HT1080 (cell line): ENCODE measurements at regions not wholly inside any gene's neighbourhood (a gene's known extent, or its start where the extent isn't known, plus 50 kb on each side); places are given as distances from the start of the nearest gene placed in this dataset.
A peak's percentile ranks its signal among the peaks of the same experiment; 100 is the strongest.

Experiments used
- DNase-seq: peaks from one replicate; pipeline ENCODE4 v3.0.0-alpha.2; 2015; ENCODE audit warnings: low read depth

DNA sequence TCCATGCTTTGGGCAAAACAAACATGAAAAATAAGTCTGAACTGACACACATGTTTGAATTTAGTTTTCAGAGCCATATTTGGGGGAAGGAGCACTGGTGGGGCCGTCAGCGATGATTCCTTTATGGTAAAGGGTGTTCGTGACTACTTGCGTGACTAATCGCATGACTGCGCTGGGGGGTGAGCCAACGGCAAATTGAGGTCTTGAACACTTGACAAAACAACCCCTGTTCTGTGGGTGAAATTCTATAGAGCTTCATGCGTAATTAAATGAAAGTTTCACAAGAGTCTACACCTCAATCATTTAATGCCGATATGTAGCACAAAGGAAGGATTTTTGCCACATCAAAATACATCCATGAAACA lies 127.5 kb upstream of the CYP1B1 start:
- no peak for DNase-seq

DNA sequence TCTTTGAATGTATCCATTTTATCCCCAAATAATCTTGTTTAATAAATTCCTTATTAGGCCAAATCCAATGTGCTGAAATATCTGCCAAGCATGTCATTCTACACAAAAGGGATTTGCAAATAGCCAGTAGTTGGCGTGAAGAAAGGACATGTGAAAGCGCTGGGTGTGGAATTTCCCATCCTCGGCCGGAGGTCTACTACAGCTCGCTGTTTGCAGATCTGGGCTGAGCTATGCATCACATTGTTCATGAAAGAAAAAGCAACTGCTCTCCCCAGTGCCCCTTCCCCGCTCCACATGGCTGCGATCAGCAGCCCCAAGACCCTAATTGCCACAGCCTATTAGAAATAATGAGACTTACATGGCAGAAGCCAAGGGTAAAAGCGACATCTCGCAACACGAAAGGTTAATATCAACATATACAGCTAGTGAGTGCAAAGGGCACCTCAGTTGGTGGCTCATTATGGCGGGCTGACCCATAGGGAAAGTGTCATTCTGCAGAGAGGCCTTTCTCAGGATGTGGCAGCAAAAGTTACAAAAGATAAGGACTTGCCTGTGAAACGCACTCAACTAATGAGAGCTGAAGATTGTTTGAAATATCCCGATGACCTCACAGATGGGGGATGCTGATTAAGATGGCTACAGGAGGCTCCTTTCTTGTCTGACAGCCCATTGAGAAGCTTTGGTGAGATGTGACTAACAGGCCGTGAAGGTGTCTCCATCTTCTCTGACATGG lies 126.9 kb upstream of the CYP1B1 start:
- no peak for DNase-seq

DNA sequence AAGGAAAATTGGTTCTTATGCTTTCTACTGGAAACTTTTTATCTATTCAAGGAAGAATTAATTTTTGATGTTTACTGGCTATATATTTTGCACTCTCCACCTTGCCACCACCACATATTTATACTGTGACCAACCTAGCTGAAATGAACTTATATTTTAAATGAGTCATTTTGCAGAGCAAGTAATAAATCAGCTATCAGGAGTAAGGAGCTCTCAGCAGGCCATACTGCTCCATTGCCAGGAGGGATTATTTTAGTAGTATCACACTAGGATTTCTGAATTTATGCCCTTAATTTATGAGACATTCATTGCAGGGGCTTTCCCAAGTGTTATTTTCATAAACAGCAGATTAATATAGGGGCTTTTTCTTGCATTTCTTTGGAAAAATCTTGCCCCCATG lies 125.8 kb upstream of the CYP1B1 start:
- no peak for DNase-seq

GRCh38 chr2:38200598-38200997 lies 124.6 kb upstream of the CYP1B1 start:
- DNase-seq, result no peak

DNA sequence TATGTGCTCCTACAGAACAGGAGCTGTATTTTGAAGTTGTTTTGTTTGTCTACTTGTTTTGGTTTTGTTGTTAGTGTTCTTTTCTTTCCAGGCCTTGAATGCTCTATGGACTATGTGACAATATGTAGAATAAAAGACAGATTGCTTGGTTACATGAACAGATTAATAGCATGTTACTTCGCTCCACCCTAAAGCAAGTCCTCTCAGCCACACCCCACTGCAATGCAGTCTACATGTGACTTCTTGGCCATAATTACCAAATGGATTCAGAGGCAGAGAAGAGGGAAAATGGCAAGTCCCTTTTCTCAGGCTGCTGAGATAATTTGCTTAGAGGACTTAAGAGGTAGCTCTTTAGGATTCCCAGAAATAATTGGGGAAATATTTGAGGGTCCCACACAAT lies 123.2 kb upstream of the CYP1B1 start:
- DNase-seq, result no peak

DNA sequence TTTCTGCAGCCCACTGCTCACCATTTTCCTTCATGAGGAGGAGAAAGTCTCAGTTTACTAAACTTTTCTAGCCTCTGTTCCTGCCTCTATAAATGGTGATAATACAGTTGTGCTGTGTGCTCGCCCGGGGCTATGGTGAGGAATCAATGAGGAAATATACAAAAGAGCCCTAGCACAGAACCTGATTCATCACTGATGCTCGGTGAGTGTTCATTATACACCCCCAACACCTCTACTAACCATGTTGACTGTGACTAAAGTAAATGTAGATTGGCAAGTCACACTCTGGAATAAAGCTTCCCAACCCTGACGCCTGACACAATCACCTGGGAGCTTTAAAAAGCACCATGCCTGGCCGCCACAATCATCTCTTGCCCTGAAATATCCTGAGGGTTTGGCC lies 118.8 kb upstream of the CYP1B1 start:
- DNase-seq, result peak; percentile 15

- DNase-seq, result no peak
Observed at GRCh38 chr2:38192976-38193375, 117.0 kb upstream of the CYP1B1 start.

- no peak for DNase-seq
Observed at GRCh38 chr2:38192046-38192445, 116.1 kb upstream of the CYP1B1 start.

DNA sequence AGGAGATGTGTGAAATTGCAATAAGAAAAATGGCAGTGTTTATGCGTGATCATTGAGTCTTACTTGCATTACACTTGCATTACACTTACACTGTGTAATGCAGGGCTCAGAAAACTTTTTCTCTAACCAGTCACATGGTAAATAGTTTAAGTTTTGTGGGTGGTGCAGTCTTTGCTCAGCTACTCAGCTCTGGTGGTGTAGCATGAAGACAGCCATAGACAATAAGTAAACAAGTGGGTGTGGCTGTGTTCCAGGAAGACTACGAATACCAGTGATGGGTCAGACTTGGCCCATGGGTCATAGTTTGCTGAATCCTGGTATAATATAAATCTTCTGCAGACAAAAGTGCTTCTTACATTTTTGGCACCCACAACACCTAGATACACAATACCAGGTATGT lies 115.6 kb upstream of the CYP1B1 start:
- DNase-seq, result no peak

- DNase-seq, result no peak
Observed at GRCh38 chr2:38190542-38191218, 114.7 kb upstream of the CYP1B1 start.

GRCh38 chr2:38187541-38188011 lies 111.6 kb upstream of the CYP1B1 start:
- DNase-seq, result peak; percentile 59

DNA sequence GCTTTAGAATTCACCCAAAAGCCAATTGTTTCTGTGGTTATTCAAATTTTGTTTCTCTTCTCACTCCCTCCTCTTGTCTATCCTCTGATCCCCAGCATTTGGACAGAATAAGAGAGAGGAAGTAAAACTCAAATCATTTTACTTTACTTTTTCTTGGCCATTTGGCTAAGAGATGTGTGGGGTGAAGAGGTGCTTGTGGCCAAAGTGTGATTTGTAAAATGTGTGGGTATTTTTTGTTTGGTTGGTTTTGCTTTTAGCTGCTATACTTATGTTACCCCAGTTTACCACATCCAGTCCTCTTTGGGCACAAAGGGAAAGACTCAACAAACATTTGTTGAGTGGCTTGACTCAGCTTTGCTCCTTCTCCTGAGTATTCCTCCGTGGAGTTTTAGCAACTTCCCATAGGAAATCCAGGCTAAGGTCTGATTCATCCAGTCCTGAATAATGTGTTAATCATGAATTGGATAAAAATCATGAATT lies 109.1 kb upstream of the CYP1B1 start:
- peak; percentile 60 for DNase-seq

- DNase-seq, result no peak
Observed at GRCh38 chr2:38182492-38183003, 106.6 kb upstream of the CYP1B1 start.

- no peak for DNase-seq
Observed at GRCh38 chr2:38181806-38182491, 106.0 kb upstream of the CYP1B1 start.

DNA sequence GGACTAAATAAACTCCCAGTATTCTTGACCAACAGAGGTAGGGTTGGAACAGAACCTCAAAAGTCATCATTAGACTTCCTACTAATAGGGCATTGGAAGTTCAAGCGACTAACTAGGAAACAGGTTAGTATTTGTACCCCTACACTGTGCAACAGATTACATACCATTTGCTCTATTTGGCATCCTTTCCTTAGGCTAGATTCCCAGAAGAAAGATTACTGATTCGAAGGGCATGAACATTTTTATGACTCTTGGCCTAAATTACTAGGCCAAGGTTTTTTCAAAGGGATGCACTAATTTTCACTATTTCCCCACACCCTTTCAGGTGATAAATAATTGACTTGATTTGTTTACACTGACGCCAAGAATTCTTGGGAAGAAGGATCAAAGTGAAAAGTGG lies 104.8 kb upstream of the CYP1B1 start:
- DNase-seq, result no peak

- peak; percentile 79 for DNase-seq
Observed at GRCh38 chr2:38178556-38179419, 102.8 kb upstream of the CYP1B1 start.

- no peak for DNase-seq
Observed at GRCh38 chr2:38178119-38178518, 102.2 kb upstream of the CYP1B1 start.

DNA sequence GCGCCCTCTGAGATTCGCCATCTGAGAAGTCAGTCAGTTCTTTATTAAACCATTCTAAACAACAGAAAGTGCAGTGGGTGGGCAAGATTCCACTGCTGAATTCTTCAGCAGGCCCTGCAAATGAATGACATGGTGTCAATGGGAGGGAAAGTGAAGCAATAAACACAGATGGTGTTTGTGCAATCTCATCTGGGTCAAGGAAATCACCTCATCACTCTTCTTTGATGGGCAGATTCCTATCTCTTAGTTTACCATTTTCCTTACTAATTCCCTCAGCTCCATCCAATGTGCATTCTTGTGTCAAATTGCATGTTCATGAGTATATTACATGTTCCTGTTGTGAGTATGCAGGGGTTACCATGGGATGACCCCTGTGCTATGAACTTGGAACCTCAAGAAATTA lies 100.7 kb upstream of the CYP1B1 start:
- peak; percentile 50 for DNase-seq

DNA sequence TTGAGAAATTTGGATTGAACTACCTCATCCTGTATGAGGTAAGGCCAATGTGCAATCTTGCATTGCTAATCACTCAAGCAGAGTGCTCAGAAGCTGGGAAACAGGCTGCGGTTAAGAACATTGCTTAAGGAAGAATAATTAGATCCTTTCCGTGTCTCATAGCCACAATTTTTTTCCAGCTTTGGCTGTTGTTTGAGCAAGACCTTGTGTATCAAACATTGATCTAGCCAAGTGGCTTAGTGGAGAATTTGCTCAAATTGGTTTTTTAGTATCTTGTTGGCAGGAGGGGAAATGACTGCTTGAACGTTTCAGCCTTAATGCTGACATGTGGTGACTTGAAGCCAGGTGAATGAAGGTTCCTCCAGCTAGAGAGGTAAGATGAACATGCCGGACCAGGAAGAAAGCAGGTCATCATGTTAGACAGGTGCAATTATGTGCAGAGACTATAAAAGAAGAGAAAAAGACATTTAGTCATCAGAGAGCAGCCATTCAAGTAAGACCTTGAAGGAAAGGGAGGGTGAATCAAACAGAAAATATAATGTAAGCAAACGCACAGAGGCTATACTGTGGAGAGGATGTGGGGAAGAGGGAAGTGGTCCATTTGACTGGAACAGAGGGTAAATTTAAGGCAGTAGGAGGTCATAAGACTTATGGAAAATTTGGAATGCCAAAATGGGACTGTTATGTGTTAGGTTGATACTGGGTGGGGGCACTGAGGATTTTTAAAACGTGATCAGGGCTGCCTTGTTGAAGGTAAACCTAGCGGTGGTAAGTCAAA lies 98.9 kb upstream of the CYP1B1 start:
- DNase-seq, result peak; percentile 52

DNA sequence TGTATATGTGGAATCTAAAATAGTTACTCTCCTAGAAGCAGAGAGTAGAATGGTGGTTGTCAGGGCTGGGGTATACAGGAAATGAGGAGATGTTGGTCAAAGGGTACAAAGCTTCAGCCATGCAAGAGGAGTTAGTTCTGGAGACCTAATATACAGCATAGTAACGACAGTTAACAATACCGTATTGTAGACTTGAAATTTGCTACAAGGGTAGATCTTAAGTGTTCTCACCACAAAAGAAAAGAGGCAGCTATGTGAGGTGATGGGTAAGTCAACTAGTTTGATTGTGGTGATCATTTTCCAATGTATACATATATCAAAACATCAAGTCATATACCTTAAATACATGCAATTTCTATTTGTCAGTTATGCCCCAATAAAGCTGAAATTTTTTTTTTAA lies 98.2 kb upstream of the CYP1B1 start:
- no peak for DNase-seq
